Urothelium cell line (cell line): ENCODE measurements at regions not wholly inside any gene's neighbourhood (a gene's known extent, or its start where the extent isn't known, plus 50 kb on each side); places are given as distances from the start of the nearest gene placed in this dataset.
"Not testable (repeated sequence)": the region's sequence is repeated elsewhere in the genome, so short reads cannot be mapped to it uniquely, and the experiment has no call there.

Source experiments
- DNase-seq: peaks from one replicate; pipeline ENCODE4 v3.0.0; 2011; ENCODE audit warnings: low spot score, mixed read lengths
- FAIRE-seq: peaks from 2 replicates; lab custom pipeline; 2011; peaks lifted over from hg19 to GRCh38; lab: Jason Lieb, UNC

DNA sequence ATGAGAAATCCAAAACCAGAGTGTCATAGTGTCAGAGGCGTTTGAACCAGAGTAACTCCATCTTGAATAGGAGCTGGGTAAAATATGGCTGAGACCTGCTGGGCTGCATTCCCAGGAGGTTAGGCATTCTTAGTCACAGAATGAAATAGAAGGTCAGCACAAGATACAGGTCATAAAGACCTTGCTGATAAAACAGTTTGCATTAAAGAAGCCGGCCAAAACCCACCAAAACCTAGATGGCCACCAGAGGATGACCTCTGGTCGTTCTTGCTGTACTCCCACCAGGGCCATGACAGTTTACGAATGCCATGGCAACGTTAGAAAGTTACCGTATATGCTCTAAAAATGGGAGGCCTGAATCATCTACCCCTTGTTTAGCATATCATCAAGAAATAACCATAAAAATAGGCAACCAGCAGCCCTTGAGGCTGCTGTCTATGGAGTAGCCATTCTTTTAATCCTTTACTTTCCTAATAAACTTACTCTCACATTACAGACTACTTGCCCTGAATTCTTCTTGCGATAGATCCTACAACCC lies 67.1 kb upstream of the NANOS1 start:
- DNase-seq, FAIRE-seq: not testable (repeated sequence)

DNA sequence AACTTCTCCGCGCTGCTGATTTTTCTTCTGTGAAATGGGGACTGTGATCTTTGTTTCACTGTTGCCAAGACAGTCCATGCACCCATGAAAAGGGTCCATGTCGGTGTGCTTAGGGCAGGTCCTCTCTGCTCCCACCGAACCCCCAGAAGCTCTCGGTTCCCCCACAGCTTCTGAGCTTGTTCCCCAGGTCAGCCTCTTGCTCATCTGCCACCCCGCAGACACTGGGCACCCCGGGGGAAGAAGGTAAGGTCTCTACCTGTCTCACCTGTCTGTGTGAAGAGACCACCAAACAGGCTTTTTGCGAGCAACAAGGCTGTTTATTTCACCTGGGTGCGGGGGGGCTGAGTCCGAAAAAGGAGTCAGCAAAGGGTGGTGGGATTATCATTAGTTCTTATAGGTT lies 66.2 kb upstream of the NANOS1 start:
- DNase-seq: no peak
- no peak for FAIRE-seq

GRCh38 chr10:118963933-118964332 lies 65.6 kb upstream of the NANOS1 start:
- FAIRE-seq (no peak), DNase-seq (no peak)

- not testable (repeated sequence) for DNase-seq, FAIRE-seq
These were observed 65.0 kb upstream of the NANOS1 start for GRCh38 chr10:118964476-118964875.

DNA sequence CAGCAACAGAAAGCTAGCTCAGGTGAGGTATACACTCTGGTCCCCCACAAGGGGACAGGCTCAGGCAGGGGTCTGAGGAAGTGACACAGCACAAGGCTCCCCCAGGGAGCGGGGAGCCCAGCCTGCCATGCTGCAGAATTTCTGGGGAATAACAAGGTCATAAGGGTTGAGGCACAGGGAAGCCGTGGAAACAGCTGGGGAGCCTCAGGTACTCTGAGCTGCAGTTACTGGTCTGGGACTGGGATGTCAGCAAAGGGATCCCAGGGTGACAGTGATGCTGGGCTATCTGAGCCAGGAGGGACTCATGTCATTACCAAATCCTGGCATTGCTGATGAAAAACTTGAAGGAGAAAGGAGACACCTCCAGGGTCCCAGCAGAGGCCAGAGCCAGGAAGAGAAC lies 64.4 kb upstream of the NANOS1 start:
- DNase-seq (no peak), FAIRE-seq (no peak)

GRCh38 chr10:118965645-118966044 lies 63.9 kb upstream of the NANOS1 start:
- no peak for FAIRE-seq
- no peak for DNase-seq

DNA sequence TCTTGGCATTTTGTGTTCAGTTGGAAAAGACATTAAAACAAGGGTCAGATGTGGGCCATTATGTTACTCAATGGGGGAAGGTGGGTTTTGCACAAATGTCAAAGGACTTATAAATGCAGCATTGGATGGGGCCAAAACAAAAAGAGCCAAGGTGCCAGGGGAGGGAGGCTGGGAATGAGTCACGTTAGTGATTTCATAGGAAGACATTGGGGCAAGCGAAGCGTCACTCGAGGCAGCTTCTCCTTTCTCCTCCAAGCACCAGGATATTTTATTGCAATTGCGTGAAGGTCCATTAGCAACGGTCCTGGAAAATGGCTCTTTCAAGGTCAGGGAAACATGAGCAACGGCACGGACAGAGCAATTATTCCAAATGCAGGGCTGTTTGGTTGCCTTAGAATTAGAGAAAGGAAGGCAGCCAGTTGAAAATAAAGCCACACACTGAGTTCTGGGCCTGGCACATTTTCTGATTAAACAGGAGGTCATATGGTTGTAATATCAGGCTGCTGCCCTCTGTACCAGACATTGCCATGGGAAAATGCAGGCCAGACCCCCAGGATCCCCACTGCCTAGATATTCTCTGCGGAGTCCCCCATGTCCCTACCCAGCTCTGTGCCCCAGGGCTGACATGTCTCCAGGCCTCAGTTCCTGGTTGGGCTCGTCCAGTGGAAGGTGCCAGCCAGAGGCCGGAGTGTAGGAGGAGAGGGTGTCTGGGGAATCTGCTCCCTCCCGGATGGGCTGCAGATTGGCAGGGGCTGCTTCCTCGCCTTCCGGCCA lies 63.3 kb upstream of the NANOS1 start:
- DNase-seq (no peak), FAIRE-seq (no peak)

DNA sequence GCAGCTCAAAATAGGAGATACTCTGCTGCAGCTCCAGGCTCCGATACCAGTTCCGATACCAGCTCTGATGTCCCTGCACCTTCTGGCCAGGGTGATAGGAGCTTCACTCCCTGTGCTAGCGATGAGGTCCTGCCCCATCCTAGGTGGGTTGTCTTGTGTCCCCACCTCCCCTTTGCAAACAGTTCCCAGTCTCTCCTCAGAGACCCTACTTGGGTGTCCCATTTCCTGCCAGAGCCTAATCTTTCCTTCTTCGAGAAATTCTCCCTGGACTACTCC lies 62.7 kb upstream of the NANOS1 start:
- DNase-seq (no peak), FAIRE-seq (no peak)

GRCh38 chr10:118967160-118967559 lies 62.4 kb upstream of the NANOS1 start:
- FAIRE-seq (no peak), DNase-seq (no peak)

DNA sequence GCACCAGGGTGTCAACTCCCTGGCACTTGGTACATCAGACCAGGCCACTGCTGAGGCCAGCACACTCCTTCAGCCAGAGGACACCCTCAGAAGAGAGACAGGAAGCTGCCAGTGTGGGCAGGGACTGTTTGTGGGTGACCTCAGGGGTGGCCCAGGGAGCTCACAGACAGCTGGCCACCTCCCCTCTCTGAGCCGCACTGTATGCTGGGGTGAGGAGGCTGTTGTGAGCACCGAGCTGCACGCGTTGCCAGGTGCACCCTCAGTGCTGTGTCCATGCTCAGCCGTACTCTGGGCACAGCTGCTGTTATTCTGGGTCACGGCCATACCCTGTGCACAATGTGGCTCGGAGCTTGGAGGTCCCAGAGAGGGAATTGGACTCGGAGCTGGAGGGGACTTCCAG lies 61.5 kb upstream of the NANOS1 start:
- FAIRE-seq (no peak), DNase-seq (no peak)

DNA sequence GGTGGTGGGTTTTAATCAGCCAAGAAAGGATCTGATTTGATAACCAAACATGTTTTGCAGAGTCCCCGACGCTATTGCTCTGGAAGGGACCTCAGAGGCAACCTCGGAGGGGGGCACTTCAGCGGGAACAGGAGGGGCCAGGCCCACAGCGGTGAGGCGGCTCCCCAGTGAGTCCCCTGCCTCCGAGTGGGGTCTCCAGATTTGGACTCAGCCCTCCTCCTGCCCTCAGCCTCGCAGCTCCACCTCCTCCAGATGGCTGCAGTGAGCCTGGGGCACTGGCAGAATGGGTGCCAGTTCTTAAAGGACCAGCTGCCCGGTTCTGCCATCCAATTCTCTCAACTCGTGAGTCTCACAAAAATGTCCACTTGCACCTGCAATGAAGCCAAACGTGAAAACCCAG lies 61.0 kb upstream of the NANOS1 start:
- FAIRE-seq: no peak
- no peak for DNase-seq

- DNase-seq: no peak
- FAIRE-seq: peak; percentile 48
These were observed 60.5 kb upstream of the NANOS1 start for GRCh38 chr10:118969014-118969413.

- no peak for FAIRE-seq
- no peak for DNase-seq
These were observed 58.7 kb upstream of the NANOS1 start for GRCh38 chr10:118970770-118971169.

GRCh38 chr10:118971187-118971586 lies 58.3 kb upstream of the NANOS1 start:
- FAIRE-seq: no peak
- no peak for DNase-seq

DNA sequence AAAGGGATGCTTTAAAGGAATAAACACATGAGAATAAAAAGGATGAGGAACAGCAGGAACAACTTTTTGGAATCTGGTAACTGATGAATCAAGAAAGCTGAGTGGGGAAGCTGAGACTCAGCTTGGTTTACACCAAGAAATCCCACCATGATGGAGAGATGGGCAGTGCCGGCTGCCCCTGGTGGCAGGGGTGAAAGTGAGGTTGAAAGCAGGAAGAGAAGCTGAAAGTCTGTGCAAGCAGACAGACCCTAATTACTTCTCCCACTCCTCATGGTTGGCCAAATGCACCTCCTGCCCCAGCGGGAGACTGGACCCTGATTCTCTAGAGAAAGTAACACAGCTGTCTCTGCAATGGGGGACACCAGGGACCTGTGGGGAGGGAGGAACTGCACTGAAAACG lies 57.6 kb upstream of the NANOS1 start:
- DNase-seq (no peak), FAIRE-seq (no peak)

- FAIRE-seq (no peak), DNase-seq (no peak)
These were observed 55.8 kb upstream of the NANOS1 start for GRCh38 chr10:118973744-118974143.

GRCh38 chr10:118974951-118975350 lies 54.6 kb upstream of the NANOS1 start:
- DNase-seq (no peak), FAIRE-seq (no peak)

GRCh38 chr10:118976219-118976618 lies 53.3 kb upstream of the NANOS1 start:
- not testable (repeated sequence) for DNase-seq, FAIRE-seq

GRCh38 chr10:118977022-118977599 lies 52.4 kb upstream of the NANOS1 start:
- FAIRE-seq (no peak), DNase-seq (no peak)

- no peak for FAIRE-seq
- no peak for DNase-seq
These were observed 51.7 kb upstream of the NANOS1 start for GRCh38 chr10:118977835-118978234.

- no peak for FAIRE-seq
- no peak for DNase-seq
These were observed 51.1 kb upstream of the NANOS1 start for GRCh38 chr10:118978316-118978997.

DNA sequence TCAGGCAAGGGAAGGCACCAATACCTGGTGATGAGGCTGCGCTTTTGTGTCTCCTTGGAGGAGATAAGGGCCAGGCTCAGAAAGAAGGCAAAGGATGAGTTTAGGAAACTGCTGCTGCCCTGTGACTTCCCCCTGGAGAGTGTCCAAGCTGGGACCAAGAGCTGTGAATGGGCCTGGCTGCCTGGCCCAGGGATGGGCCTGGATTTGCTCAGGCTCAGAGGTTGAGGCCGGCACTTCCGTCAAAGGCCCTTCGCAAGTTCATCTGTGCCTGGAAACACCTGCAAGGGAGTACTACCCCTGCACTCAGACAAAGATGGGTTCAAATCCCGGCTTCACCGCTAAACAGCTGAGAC lies 50.5 kb upstream of the NANOS1 start:
- no peak for FAIRE-seq

More for the DNA sequence above, 50.5 kb upstream of the NANOS1 start:
- no peak for DNase-seq
